HUDEP-2 (cell line): ENCODE measurements at regions not wholly inside any gene's neighbourhood (a gene's known extent, or its start where the extent isn't known, plus 50 kb on each side); places are given as distances from the start of the nearest gene placed in this dataset.
"Not testable (repeated sequence)": the region's sequence is repeated elsewhere in the genome, so short reads cannot be mapped to it uniquely, and the experiment has no call there.

Source experiments
- DNase-seq, 76 experiments: peaks; one replicate each; lab custom pipeline; 2025; ENCODE audit not compliant: unreplicated experiment in 76 of 76; lab: John Stamatoyannopoulos, UW

- DNase-seq: no peak
These were observed 255.9 kb upstream of the SULF2 start for GRCh38 chr20:48041078-48041780.

GRCh38 chr20:48040491-48040890 is 255.2 kb upstream of the SULF2 start:
- DNase-seq: no peak

- no peak for DNase-seq
These were observed 254.8 kb upstream of the SULF2 start for GRCh38 chr20:48040051-48040450.

GRCh38 chr20:48039514-48039913 is 254.2 kb upstream of the SULF2 start:
- no peak for DNase-seq

GRCh38 chr20:48038713-48039112 is 253.4 kb upstream of the SULF2 start:
- DNase-seq: no peak

GRCh38 chr20:48037798-48038197 is 252.5 kb upstream of the SULF2 start:
- DNase-seq: not testable (repeated sequence)

GRCh38 chr20:48035961-48036731 is 250.9 kb upstream of the SULF2 start:
- no peak for DNase-seq

- DNase-seq: no peak
These were observed 249.5 kb upstream of the SULF2 start for GRCh38 chr20:48034751-48035150.

- DNase-seq: not testable (repeated sequence)
These were observed 247.7 kb upstream of the SULF2 start for GRCh38 chr20:48033005-48033404.

GRCh38 chr20:48031122-48031521 is 245.8 kb upstream of the SULF2 start:
- no peak for DNase-seq

GRCh38 chr20:48026981-48027592 is 241.8 kb upstream of the SULF2 start:
- no peak for DNase-seq

GRCh38 chr20:48025661-48026060 is 240.4 kb upstream of the SULF2 start:
- no peak for DNase-seq

GRCh38 chr20:48025051-48025515 is 239.8 kb upstream of the SULF2 start:
- DNase-seq: no peak

GRCh38 chr20:48024539-48024938 is 239.3 kb upstream of the SULF2 start:
- no peak for DNase-seq

- DNase-seq: not testable (repeated sequence)
These were observed 235.4 kb upstream of the SULF2 start for GRCh38 chr20:48020696-48021095.

- DNase-seq: no peak
These were observed 234.7 kb upstream of the SULF2 start for GRCh38 chr20:48019940-48020339.

GRCh38 chr20:48019496-48019895 is 234.2 kb upstream of the SULF2 start:
- DNase-seq: no peak

- DNase-seq: not testable (repeated sequence)
These were observed 233.6 kb upstream of the SULF2 start for GRCh38 chr20:48018851-48019250.

GRCh38 chr20:48017992-48018391 is 232.7 kb upstream of the SULF2 start:
- no peak for DNase-seq

GRCh38 chr20:48017509-48017908 is 232.2 kb upstream of the SULF2 start:
- no peak for DNase-seq

GRCh38 chr20:48015943-48016723 is 230.9 kb upstream of the SULF2 start:
- no peak for DNase-seq
